Spleen (tissue), 7 donors: ENCODE measurements at regions not wholly inside any gene's neighbourhood (a gene's known extent, or its start where the extent isn't known, plus 50 kb on each side); places are given as distances from the start of the nearest gene placed in this dataset.

Experiments
- POLR2A ChIP-seq, 3 donors: fragments of 450-650 bp; IDR thresholded peaks; one replicate each; pipeline ENCODE4 v1.5.1; 2017; ENCODE audit warnings: antibody characterized with exemption in 3 of 3, mild to moderate bottlenecking in 1 of 3
- POLR2AphosphoS5 ChIP-seq, 3 donors: sonication (generic); formaldehyde crosslinking; IDR thresholded peaks; one replicate each; pipeline ENCODE4 v1.5.1; 2017; ENCODE audit warnings: antibody characterized with exemption in 3 of 3
- TF ChIP-seq, protein P1 (sequence below), 11 experiments: fragments of 200-600 bp in 7 of 11; fragments of 450-650 bp in 4 of 11; sonication (generic) in 4 of 11; IDR thresholded peaks in 8 of 11; conservative IDR thresholded peaks in 3 of 11; 1 replicate in 7 of 11; 2 replicates in 4 of 11; pipeline versions ENCODE4 v1.4.0 to v1.8.0; 2016 to 2021; ENCODE audit warnings: antibody characterized with exemption in 11 of 11, inconsistent platforms in 4 of 11, mild to moderate bottlenecking in 1 of 11
- donor health status: DM: no; HTN: no; CAD: no; lungs with moderate emphysema.
- donor health status: DM: no; HTN: no; CAD: no.
- donor health status: DM: no; HTN: no; CAD: no.

DNA sequence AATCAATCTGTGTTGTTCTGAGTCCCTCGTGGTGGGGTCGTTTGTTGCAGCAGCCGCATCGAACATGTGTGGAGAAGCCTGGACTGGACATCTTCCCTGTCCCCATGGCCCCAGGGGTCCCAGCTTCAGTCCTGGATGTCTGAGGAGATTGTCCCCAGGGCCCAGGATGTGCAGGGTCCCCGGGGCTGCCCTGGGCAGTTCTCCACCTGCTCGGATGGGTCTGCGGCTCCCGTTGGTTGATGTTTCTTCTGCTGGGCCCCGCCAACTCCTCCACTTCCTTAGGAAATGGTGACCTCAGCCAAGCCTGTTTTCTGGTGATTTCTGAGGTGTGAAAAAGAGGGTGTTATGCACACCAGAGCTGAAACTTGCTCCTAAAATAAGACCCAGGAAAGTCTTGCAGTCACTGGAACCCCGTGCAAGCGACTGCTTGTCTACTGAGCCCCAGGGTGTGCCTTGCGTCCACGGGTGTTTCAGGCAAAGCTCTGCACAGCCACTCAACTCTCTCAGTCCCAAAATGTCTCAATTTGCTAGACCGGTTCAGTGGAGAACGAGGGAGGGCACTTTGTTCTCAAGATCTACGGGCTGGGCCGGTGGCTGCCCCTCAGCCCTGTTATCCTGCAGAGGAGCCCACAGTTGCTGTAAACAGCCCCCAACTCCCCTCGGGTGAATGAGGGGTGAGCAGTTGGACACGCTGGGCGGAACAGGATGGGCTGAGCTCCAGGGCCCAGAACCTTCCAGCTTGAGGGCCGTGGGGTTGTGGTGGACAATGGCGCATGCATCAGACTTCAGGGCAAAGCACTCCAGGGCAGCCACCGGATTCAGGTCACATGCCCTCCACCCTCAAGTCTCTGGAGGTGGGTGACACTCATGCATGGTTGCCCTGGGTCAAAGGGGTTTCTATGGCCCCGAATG, 66.7 kb upstream of the OLFM1 start:
- TF ChIP-seq POLR2A (IDR thresholded peaks at IDR 0.05) (no peak), POLR2AphosphoS5 (IDR thresholded peaks at IDR 0.05) (no peak)
- TF ChIP-seq, protein P1, sequence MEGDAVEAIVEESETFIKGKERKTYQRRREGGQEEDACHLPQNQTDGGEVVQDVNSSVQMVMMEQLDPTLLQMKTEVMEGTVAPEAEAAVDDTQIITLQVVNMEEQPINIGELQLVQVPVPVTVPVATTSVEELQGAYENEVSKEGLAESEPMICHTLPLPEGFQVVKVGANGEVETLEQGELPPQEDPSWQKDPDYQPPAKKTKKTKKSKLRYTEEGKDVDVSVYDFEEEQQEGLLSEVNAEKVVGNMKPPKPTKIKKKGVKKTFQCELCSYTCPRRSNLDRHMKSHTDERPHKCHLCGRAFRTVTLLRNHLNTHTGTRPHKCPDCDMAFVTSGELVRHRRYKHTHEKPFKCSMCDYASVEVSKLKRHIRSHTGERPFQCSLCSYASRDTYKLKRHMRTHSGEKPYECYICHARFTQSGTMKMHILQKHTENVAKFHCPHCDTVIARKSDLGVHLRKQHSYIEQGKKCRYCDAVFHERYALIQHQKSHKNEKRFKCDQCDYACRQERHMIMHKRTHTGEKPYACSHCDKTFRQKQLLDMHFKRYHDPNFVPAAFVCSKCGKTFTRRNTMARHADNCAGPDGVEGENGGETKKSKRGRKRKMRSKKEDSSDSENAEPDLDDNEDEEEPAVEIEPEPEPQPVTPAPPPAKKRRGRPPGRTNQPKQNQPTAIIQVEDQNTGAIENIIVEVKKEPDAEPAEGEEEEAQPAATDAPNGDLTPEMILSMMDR (IDR thresholded peaks at IDR 0.05 in 8 of 11, conservative IDR thresholded peaks at IDR 0.05 in 3 of 11): no peak
